H1 (cell line): ENCODE measurements at regions not wholly inside any gene's neighbourhood (a gene's known extent, or its start where the extent isn't known, plus 50 kb on each side); places are given as distances from the start of the nearest gene placed in this dataset.

ENCODE experiments used
- CTCF ChIA-PET: fragments of 300-600 bp; sonication (Branson Sonifier 250); formaldehyde crosslinking; loops from one replicate; lab custom pipeline; 2021; ENCODE audit not compliant: partially characterized antibody; lab: Charles Lee
- POLR2A ChIA-PET: fragments of 300-600 bp; sonication (Branson Sonifier 250); formaldehyde crosslinking; loops from one replicate; lab custom pipeline; 2021; ENCODE audit warnings: inconsistent platforms; ENCODE audit not compliant: partially characterized antibody; lab: Charles Lee
- DNase-seq, 2 experiments: peaks; one replicate each; pipeline versions ENCODE4 v3.0.0 to v3.0.0-alpha.2; 2010 to 2022; ENCODE audit warnings: low spot score in 2 of 2, low read depth in 1 of 2, mixed read lengths in 1 of 2
- FAIRE-seq: peaks from 2 replicates; lab custom pipeline; 2011; peaks lifted over from hg19 to GRCh38; lab: Jason Lieb, UNC
- H2AFZ ChIP-seq: 2 replicates; pipeline ENCODE4 v1.8.1; 2012; ENCODE audit warnings: low read length, inconsistent platforms
- H2AK5ac ChIP-seq: 2 replicates; pipeline ENCODE4 v1.6.1; 2013; ENCODE audit warnings: low read depth, low read length
- H2BK120ac ChIP-seq: replicated peaks from 2 replicates; pipeline ENCODE3; 2013; ENCODE audit warnings: low read depth, low read length, inconsistent platforms
- H2BK12ac ChIP-seq: 2 replicates; pipeline ENCODE4 v1.6.1; 2013; ENCODE audit warnings: low read depth, low read length
- H2BK15ac ChIP-seq: 2 replicates; pipeline ENCODE4 v1.6.1; 2013; ENCODE audit warnings: low read length
- H2BK20ac ChIP-seq: 2 replicates; pipeline ENCODE4 v1.6.1; 2013; ENCODE audit warnings: low read length
- H2BK5ac ChIP-seq: 2 replicates; pipeline ENCODE4 v1.6.1; 2013; ENCODE audit warnings: low read depth, low read length
- H3K14ac ChIP-seq: 2 replicates; pipeline ENCODE4 v1.6.1; 2013; ENCODE audit warnings: inconsistent platforms; ENCODE audit not compliant: insufficient read length
- H3K18ac ChIP-seq: 2 replicates; pipeline ENCODE4 v1.6.1; 2013; ENCODE audit warnings: low read length; ENCODE audit errors: extremely low read depth
- H3K23ac ChIP-seq: 2 replicates; pipeline ENCODE4 v1.6.1; 2013; ENCODE audit warnings: inconsistent platforms; ENCODE audit not compliant: insufficient read length
- H3K23me2 ChIP-seq: 2 replicates; pipeline ENCODE4 v1.6.1; 2013; ENCODE audit warnings: low read depth, low read length
- H3K27ac ChIP-seq: 2 replicates; pipeline ENCODE4 v1.6.1; 2011; ENCODE audit warnings: low read depth, low read length, inconsistent platforms
- H3K27me3 ChIP-seq, 4 experiments: replicated peaks in 1 of 4; 1 replicate in 1 of 4; 2 replicates in 3 of 4; pipeline versions ENCODE4 v1.6.1 to v1.8.1; 2011 to 2013; ENCODE audit warnings: low read length in 3 of 4, mild to moderate bottlenecking in 3 of 4, inconsistent platforms in 2 of 4, mixed read lengths in 2 of 4, moderate library complexity in 1 of 4; ENCODE audit not compliant: control insufficient read depth in 3 of 4, insufficient read depth in 3 of 4; ENCODE audit errors: extremely low read depth in 1 of 4
- H3K36me3 ChIP-seq, 4 experiments: 2 replicates each; pipeline versions ENCODE4 v1.6.1 to v1.8.1; 2011 to 2013; ENCODE audit warnings: mild to moderate bottlenecking in 4 of 4, low read length in 3 of 4, moderate library complexity in 2 of 4, control low read depth in 1 of 4, inconsistent platforms in 1 of 4; ENCODE audit not compliant: insufficient read depth in 4 of 4, control insufficient read depth in 2 of 4
- H3K4ac ChIP-seq: replicated peaks from 2 replicates; pipeline ENCODE3; 2013; ENCODE audit warnings: low read length, low read depth, mixed read lengths, inconsistent platforms; ENCODE audit not compliant: insufficient read length
- H3K4me1 ChIP-seq, 4 experiments: replicated peaks in 1 of 4; 1 replicate in 1 of 4; 2 replicates in 3 of 4; pipeline versions ENCODE4 v1.6.1 to v1.8.1; 2011 to 2013; ENCODE audit warnings: low read length in 3 of 4, inconsistent platforms in 2 of 4, mixed read lengths in 1 of 4; ENCODE audit not compliant: insufficient read depth in 4 of 4, control insufficient read depth in 3 of 4
- H3K4me2 ChIP-seq, 2 experiments: 2 replicates each; pipeline versions ENCODE4 v1.6.1 to v1.8.1; 2011 to 2013; ENCODE audit warnings: low read depth in 2 of 2, low read length in 2 of 2, control low read depth in 1 of 2, inconsistent platforms in 1 of 2, mild to moderate bottlenecking in 1 of 2; ENCODE audit not compliant: insufficient read depth in 1 of 2
- H3K4me3 ChIP-seq, 4 experiments: fragments of 200-600, 300-600 bp in 1 of 4; sonication (generic), shearing (Covaris generic), sonication (Bioruptor Twin) in 1 of 4; 2 replicates each; pipeline versions ENCODE4 v1.5.1 to v1.8.1; 2011 to 2016; ENCODE audit warnings: low read length in 4 of 4, low read depth in 3 of 4, control low read depth in 2 of 4, inconsistent platforms in 2 of 4, mild to moderate bottlenecking in 2 of 4, mixed read lengths in 1 of 4, moderate library complexity in 1 of 4; ENCODE audit not compliant: insufficient read depth in 2 of 4; ENCODE audit errors: extremely low read depth in 1 of 4
- H3K56ac ChIP-seq: replicated peaks from 2 replicates; pipeline ENCODE3; 2013; ENCODE audit warnings: low read depth, mild to moderate bottlenecking, mixed read lengths, low read length, inconsistent platforms; ENCODE audit not compliant: insufficient read length
- H3K79me1 ChIP-seq: 2 replicates; pipeline ENCODE4 v1.6.1; 2013; ENCODE audit warnings: low read depth, low read length, control low read depth
- H3K79me2 ChIP-seq, 2 experiments: 2 replicates each; pipeline versions ENCODE4 v1.6.1 to v1.8.1; 2012 to 2013; ENCODE audit warnings: low read length in 2 of 2, mild to moderate bottlenecking in 2 of 2, inconsistent platforms in 1 of 2; ENCODE audit not compliant: insufficient read depth in 2 of 2, control insufficient read depth in 1 of 2
- H3K9ac ChIP-seq, 4 experiments: replicated peaks in 1 of 4; 1 replicate in 1 of 4; 2 replicates in 3 of 4; pipeline versions ENCODE4 v1.6.1 to v1.8.1; 2011 to 2013; ENCODE audit warnings: low read depth in 3 of 4, low read length in 3 of 4, control low read depth in 2 of 4, mild to moderate bottlenecking in 2 of 4, moderate library complexity in 2 of 4, inconsistent platforms in 1 of 4; ENCODE audit errors: extremely low read depth in 1 of 4
- H3K9me3 ChIP-seq, 2 experiments: 2 replicates each; pipeline versions ENCODE4 v1.6.1 to v1.8.1; 2012 to 2013; ENCODE audit warnings: mild to moderate bottlenecking in 2 of 2, moderate library complexity in 2 of 2, control low read depth in 1 of 2, inconsistent platforms in 1 of 2, low read depth in 1 of 2, low read length in 1 of 2, mixed read lengths in 1 of 2; ENCODE audit not compliant: insufficient read depth in 2 of 2
- H4K20me1 ChIP-seq, 2 experiments: replicated peaks in 1 of 2; 2 replicates each; pipeline versions ENCODE3 to v1.8.1; 2011 to 2013; ENCODE audit warnings: inconsistent platforms in 2 of 2, low read length in 2 of 2, mild to moderate bottlenecking in 1 of 2; ENCODE audit not compliant: insufficient read depth in 2 of 2, control insufficient read depth in 1 of 2
- H4K5ac ChIP-seq: 2 replicates; pipeline ENCODE4 v1.6.1; 2013; ENCODE audit warnings: low read length, low read depth, mixed read lengths, inconsistent platforms; ENCODE audit not compliant: insufficient read length
- H4K8ac ChIP-seq: 2 replicates; pipeline ENCODE4 v1.8.0; 2013; ENCODE audit warnings: mild to moderate bottlenecking, moderate library complexity, low read length, inconsistent platforms; ENCODE audit not compliant: insufficient read depth; ENCODE audit errors: extremely low read depth
- H4K91ac ChIP-seq: replicated peaks from 2 replicates; pipeline ENCODE3; 2013; ENCODE audit warnings: low read length, mixed read lengths, inconsistent platforms; ENCODE audit not compliant: insufficient read length
- NANOG ChIP-seq: IDR thresholded peaks from 2 replicates; pipeline ENCODE4 v1.6.1; 2011; ENCODE audit warnings: low read length, low read depth, mild to moderate bottlenecking, inconsistent platforms; ENCODE audit not compliant: insufficient read depth, poor library complexity, severe bottlenecking
- RFX5 ChIP-seq: IDR thresholded peaks from 2 replicates; pipeline ENCODE4 v1.6.1; 2011; ENCODE audit warnings: low read depth, low read length, improper control_type of control experiment, borderline replicate concordance
- YY1 ChIP-seq: IDR thresholded peaks from 2 replicates; pipeline ENCODE4 v1.6.1; 2011; ENCODE audit warnings: low read depth, mild to moderate bottlenecking, low read length
- whole genome bisulfite sequencing, 2 experiments: shearing (Covaris generic) in 1 of 2; methylation state at CpG; one replicate each; pipeline versions ENCODE4 v1.1.6 to v1.1.7; 2013 to 2015; ENCODE audit warnings: low lambda C conversion rate in 2 of 2, mixed read lengths in 2 of 2, inconsistent platforms in 1 of 2, low coverage in 1 of 2, missing lambda C conversion rate in 1 of 2; ENCODE audit not compliant: insufficient replicate concordance in 2 of 2, insufficient coverage in 1 of 2, insufficient read length in 1 of 2; ENCODE audit errors: extremely low coverage in 1 of 2, missing lambda C conversion rate in 1 of 2; 5-methylcytosine and 5-hydroxymethylcytosine counted together

DNA sequence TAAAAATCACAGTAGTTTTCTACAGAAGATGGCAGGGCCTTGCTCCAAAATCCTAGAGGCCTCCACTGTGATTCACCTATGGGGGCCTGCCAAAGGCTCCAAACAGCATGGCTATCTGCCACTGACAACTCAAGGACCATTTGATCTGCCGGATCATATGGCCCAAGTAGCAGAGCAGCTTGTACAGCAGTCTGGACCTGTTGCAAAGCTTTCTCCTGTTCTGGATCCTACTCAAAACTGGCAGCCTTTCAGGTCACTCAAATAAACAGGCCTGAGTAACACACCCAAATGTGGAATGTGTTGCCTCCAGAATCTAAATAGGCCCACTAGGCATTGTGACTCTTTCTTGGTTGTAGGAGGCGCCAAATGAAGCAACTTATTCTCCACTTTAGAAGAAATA is 1049.3 kb downstream of the PCDH9 start:
- H4K8ac ChIP-seq, result no peak overlapping the region
- H3K27ac ChIP-seq, result no peak overlapping the region
- H3K23me2 ChIP-seq, result no peaks in the 10 kb centered on the region
- H3K9me3 ChIP-seq, result no peaks in the 10 kb centered on the region
- no peaks in the 10 kb centered on the region for H3K27me3 ChIP-seq
- H3K36me3 ChIP-seq, result no peaks in the 10 kb centered on the region
- no peak overlapping the region for H2BK12ac ChIP-seq
- no peak overlapping the region for H2BK15ac ChIP-seq
- H3K14ac ChIP-seq, result no peak overlapping the region
- H3K4me1 ChIP-seq, result no peaks in the 10 kb centered on the region
- H2AK5ac ChIP-seq, result no peak overlapping the region
- H3K79me2 ChIP-seq, result no peaks in the 10 kb centered on the region
- no peak overlapping the region for H3K23ac ChIP-seq
- POLR2A ChIA-PET, result no interaction called here
- H3K56ac ChIP-seq, result no peak overlapping the region
- FAIRE-seq (no peak), DNase-seq (no peak)
- no peak overlapping the region for H2BK20ac ChIP-seq
- TF ChIP-seq YY1, result no peak
- no peak for TF ChIP-seq NANOG
- TF ChIP-seq RFX5, result no peak
- CTCF ChIA-PET, result no interaction called here
- H4K20me1 ChIP-seq, result no peaks in the 10 kb centered on the region
- H3K18ac ChIP-seq, result no peak overlapping the region
- H4K5ac ChIP-seq, result no peak overlapping the region
- no peak overlapping the region for H3K4me3 ChIP-seq
- no peak overlapping the region for H3K9ac ChIP-seq
- H2AFZ ChIP-seq, result no peak overlapping the region
- no peak overlapping the region for H3K4ac ChIP-seq
- no peak overlapping the region for H4K91ac ChIP-seq
- no peak overlapping the region for H2BK120ac ChIP-seq
- no peak overlapping the region for H3K4me2 ChIP-seq
- 96% methylated on average over 2 of the region's 2 CpGs; no CpG with 5 or more reads in 1 of the 2 experiments for WGBS, 2 experiments
- H3K79me1 ChIP-seq, result no peaks in the 10 kb centered on the region
- no peak overlapping the region for H2BK5ac ChIP-seq
